GM19397 (cell line): ENCODE measurements at regions not wholly inside any gene's neighbourhood (a gene's known extent, or its start where the extent isn't known, plus 50 kb on each side); places are given as distances from the start of the nearest gene placed in this dataset.

Experiments used
- ATAC-seq: cut with Tn5 transposase; IDR thresholded peaks from one replicate; pipeline ENCODE4 v1.9.1; 2021; ENCODE audit warnings: mild to moderate bottlenecking, moderate library complexity; ENCODE audit not compliant: unreplicated experiment

- no peak for ATAC-seq
Observed at GRCh38 chrX:6909396-6909795, 238.1 kb upstream of the STS start.

- no peak for ATAC-seq
Observed at GRCh38 chrX:6906608-6907007, 240.9 kb upstream of the STS start.

- ATAC-seq = no peak
Observed at GRCh38 chrX:6904156-6904555, 243.4 kb upstream of the STS start.

DNA sequence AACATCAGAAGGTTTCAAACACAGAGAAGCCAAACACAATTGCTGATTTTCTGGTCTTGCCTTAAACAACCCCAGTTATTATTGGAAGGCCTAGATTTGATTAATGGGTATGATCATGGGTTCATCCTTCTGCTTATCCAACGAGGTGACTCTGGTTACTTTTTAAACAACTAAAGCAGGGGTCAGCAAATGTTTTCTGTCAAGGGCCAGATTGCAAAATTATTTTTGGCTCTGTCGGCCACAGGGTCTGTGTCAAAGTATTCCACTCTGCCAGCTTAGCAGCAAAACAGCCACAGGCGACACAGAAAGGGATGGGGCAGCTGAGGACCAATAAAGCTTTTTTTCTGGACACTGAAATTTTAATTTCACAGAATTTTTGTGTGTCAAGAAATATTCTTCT, 249.1 kb upstream of the STS start:
- ATAC-seq = no peak

DNA sequence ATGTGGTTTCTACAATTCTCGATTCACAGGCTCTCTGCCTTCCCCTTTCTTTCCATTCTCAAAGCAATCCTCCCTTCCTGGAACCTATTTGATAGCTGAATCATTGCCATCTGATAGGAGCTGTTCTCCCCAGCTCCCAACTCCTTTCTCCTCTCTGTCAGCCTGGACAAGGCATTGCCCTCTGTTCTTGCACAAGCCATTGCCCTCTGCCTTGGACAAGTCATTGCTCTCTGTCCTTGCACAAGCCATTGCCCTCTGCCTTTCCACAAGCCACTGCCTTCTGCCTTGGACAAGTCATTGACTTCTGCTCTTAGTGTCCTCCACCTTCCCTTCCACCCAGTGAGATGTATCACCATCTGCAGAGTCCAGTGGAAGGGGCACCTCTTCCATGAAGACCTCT, 256.1 kb upstream of the STS start:
- ATAC-seq = no peak

- no peak for ATAC-seq
Observed at GRCh38 chrX:6890544-6891261, 256.8 kb upstream of the STS start.

DNA sequence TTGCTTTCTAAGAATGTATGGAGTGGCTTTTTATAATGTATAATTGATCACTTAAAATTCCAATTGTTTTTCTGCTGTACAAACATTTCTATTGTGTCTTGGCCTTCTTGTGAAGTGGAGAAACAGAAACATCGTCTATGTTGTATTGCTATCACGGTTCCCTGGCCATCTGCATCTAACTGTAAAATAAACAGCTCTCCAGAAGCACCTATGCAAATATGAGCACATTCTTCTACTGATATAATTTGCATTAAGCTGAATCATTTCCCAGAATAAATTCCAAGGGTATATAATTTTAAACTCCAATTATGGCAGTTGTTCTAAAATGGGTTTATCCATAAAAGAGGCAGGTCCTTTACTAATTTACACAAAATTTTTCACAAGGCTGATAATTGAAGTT, 261.6 kb upstream of the STS start:
- ATAC-seq = no peak

DNA sequence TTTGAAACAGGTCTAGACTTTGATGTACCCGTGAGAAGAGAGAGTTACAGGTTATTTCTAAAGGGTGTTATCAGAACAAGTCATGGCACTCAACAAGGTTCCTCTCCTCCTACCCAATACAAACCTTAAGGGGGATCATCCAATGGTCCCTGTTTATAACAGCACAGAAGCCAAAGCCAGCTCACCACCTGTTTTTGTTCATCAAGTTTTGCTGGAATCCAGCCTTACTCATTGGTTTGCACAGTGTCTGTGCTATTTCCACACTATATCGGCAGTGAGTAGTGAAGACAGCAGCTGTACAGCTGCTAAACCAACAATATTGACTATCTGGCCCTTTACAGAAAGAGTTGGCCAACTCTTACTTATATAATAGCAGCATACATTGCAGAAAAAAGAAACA, 262.1 kb upstream of the STS start:
- no peak for ATAC-seq

DNA sequence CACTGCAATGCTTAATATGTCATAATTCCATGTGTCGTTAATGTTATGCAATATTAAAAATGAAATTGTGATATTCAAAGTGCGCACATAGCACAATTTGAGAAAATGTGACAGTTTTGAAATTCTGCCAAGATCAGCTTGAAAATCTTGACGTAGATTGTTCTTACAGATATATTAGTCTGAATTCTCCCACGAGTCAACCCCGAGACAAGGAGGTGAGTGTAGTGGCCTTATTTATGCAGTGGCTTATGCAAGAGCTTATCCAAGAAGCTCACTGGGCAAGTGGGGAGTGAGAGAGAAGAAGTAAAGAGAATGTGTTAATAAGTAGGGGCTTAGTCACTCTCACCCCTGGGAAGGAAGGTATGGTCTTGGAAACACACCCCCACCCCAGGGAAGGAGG, 286.1 kb upstream of the STS start:
- no peak for ATAC-seq

DNA sequence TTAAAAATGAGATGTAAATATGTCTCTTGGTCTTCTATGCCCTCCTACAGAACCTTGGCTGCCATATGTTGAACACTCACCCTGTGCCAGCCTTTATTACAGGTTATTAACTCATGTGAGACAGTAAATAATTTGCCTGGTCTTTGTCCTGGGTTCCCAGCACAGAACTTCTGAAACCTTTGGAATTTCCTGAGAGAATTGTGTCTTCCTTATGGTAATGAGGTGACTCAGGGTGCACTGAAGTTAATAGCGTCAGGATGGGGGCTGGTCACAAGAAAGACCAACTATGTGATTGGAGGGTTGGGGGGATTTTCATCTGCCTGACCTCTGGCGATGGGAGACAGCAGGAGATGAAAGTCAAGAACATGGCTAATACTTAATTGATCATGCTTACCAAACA, 289.8 kb upstream of the STS start:
- no peak for ATAC-seq

GRCh38 chrX:6856471-6856870, 291.0 kb upstream of the STS start:
- ATAC-seq = no peak

DNA sequence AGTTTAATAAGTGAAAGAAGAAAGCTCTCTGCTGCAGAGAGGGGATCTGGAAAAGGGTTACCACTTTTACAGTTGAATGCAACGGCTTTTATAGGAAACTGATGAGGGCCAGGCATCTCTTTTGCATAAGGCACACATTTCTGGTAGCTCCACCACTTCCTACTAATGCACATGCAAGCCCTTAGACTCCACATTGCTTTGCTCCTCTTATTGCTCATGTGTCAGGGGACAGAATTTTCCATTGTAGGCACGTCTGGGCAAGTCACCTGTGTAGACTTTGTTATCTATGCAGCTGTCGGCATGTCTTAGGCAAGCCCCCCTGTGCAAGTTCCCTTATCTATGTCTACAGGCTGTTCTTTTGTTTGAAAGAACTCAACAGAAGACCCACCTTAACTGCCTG, 294.6 kb upstream of the STS start:
- ATAC-seq = no peak

DNA sequence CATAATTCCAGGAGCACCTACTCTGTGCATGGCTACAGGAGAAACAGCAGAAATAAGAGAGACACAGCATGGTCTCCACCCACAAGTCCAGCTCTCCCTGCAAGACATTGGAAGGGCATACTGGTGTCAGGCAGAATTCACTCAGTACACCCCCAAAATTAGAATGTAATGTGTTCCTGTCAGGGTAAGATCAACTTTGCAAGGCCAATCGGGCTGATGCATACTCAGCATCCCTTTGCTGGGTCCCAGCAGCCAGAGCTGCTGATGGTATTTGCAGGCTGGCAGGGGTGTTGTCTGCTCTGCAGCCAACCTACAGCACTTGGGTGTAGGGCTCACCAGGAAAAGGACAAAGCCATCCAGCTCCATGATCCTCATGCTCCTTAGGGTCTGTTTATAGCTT, 295.4 kb upstream of the STS start:
- ATAC-seq = no peak

DNA sequence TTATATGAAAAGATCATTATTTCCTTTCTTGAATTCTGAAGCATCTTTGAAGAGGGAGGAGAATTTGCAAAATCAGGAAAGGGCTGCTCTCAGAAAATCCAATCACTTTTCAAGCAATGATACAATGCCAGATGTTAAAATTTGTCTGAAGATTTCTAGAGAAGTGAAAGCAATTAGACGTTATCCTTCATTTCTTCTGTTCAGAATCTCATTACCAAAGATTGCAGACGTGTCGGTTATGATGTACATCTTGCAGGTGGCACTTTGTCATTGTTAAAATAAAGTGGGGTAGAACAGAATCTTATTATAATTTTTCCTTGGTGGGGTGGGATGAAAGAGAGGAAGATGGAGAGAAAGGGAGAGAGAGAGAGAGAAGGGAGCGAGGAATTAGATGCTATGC, 296.4 kb upstream of the STS start:
- no peak for ATAC-seq

GRCh38 chrX:6849716-6850414, 297.6 kb upstream of the STS start:
- ATAC-seq = no peak

DNA sequence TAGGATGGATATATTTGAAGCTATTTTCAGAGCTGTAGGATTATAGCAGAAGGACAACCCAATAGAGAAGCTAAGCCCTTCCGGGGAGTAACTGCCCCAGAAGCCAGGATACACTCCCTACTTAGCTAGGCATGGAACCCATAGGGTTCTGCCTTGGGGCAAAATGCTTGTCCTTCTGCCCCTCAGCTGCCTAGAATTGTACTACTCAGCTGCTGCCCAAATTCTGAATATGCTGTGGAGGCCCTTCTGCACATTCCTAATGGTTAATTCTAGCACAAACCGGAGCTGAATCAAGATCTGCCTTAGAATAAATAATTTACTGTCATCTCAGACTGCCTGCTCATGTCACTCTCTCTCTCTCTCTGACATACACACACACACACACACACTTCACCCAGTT, 297.7 kb upstream of the VCX3A start:
- ATAC-seq = no peak

- no peak for ATAC-seq
Observed at GRCh38 chrX:6826856-6827255, 291.9 kb upstream of the VCX3A start.

- no peak for ATAC-seq
Observed at GRCh38 chrX:6821730-6822129, 286.8 kb upstream of the VCX3A start.

- ATAC-seq = no peak
Observed at GRCh38 chrX:6813836-6814370, 279.0 kb upstream of the VCX3A start.

DNA sequence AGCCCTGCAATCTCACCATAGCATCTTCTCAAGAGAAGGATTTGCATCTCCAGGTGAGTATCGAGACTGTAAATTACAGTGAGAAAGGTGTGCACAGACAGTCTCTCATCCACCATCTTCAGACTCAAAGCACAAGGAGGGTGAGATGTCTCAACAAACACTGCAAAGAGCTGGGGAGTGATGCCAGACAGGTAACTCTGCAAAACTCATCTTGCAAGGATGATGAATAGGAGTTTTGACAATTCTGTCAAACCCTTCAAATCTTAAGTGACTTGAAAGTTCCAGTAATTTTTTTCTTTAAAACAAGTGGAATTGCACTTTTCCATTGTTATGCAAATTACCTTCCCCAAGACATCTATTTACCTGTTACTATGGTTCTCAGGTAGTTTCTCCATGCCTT, 277.2 kb upstream of the VCX3A start:
- no peak for ATAC-seq

DNA sequence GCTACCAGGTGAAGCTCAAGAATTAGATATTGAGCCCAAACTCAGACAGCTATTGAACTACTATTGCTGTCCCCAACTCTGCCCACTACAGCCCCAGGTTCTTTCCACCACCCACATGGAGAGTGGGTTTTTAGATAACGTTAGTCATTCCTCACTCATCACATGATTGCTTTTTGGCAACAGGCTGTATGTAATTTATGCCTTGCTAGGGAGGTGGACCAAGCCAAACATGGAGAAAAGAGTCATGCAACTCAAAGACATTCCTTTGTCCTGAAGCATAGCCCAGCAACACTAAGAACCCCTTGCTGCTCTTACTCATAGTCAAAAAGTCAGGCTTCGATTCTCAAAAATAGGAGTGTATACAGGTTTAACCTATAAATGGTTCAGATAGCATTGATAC, 275.9 kb upstream of the VCX3A start:
- ATAC-seq = no peak

DNA sequence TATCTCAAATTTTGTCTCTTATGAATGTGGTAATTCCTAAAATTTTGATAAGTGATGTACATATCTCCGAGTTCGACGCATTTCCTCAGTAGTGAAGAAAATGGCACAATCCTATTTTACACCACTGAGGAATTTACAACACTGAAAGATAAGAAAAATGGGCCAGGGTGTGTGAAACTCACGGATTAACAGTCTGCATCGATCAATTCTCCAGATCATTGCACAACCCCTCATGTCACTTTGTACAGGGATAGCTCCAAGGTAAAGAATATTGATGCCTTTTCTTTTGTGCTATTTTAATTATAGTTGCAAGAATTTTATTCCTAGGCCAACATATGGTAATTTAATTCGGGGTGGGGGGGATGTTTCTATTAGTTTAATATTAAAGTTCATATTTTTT, 268.7 kb upstream of the VCX3A start:
- ATAC-seq = no peak

GRCh38 chrX:6793000-6793399, 258.1 kb upstream of the VCX3A start:
- ATAC-seq = no peak
